Adrenal gland (tissue), 5 donors: ENCODE measurements at regions not wholly inside any gene's neighbourhood (a gene's known extent, or its start where the extent isn't known, plus 50 kb on each side); places are given as distances from the start of the nearest gene placed in this dataset.

Source experiments
- POLR2A ChIP-seq, 2 donors: fragments of 450-650 bp; IDR thresholded peaks; one replicate each; pipeline ENCODE4 v1.6.1; 2017; ENCODE audit warnings: antibody characterized with exemption in 2 of 2, mild to moderate bottlenecking in 2 of 2, moderate library complexity in 1 of 2
- TF ChIP-seq, protein P1 (sequence below), 6 experiments: fragments of 450-650 bp in 4 of 6; fragments of 200-600 bp in 2 of 6; sonication (generic) in 1 of 6; IDR thresholded peaks; 1 replicate in 5 of 6; 2 replicates in 1 of 6; pipeline versions ENCODE4 v1.5.1 to v1.8.0; 2016 to 2021; ENCODE audit warnings: antibody characterized with exemption in 6 of 6, mild to moderate bottlenecking in 2 of 6, moderate library complexity in 1 of 6
- donor health status: DM: no; HTN: no; CAD: no.

DNA sequence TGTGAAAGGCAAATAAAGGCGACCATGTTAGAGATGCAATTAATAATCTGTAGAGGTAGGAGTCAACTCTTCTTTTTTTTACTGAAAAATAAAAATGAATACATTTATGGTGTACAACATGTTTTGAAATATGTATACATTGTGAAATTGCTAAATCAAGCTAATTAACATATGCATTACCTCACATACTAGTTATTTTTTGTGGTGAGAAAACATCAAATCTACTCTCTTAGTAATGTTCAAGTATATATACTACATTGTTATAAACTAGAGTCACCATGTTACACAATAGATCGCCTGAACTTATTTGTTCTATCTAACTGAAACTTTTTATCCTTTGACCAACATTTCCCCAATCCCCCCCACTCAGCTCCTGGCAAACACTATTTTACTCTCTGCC is 143.2 kb downstream of the POU4F1 start:
- TF ChIP-seq, protein P1, sequence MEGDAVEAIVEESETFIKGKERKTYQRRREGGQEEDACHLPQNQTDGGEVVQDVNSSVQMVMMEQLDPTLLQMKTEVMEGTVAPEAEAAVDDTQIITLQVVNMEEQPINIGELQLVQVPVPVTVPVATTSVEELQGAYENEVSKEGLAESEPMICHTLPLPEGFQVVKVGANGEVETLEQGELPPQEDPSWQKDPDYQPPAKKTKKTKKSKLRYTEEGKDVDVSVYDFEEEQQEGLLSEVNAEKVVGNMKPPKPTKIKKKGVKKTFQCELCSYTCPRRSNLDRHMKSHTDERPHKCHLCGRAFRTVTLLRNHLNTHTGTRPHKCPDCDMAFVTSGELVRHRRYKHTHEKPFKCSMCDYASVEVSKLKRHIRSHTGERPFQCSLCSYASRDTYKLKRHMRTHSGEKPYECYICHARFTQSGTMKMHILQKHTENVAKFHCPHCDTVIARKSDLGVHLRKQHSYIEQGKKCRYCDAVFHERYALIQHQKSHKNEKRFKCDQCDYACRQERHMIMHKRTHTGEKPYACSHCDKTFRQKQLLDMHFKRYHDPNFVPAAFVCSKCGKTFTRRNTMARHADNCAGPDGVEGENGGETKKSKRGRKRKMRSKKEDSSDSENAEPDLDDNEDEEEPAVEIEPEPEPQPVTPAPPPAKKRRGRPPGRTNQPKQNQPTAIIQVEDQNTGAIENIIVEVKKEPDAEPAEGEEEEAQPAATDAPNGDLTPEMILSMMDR (IDR thresholded peaks at IDR 0.05), result no peak
- TF ChIP-seq POLR2A (IDR thresholded peaks at IDR 0.05), result no peak
